ENCODE measurements at regions not wholly inside any gene's neighbourhood (a gene's known extent, or its start where the extent isn't known, plus 50 kb on each side); places are given as distances from the start of the nearest gene placed in this dataset.

DNA sequence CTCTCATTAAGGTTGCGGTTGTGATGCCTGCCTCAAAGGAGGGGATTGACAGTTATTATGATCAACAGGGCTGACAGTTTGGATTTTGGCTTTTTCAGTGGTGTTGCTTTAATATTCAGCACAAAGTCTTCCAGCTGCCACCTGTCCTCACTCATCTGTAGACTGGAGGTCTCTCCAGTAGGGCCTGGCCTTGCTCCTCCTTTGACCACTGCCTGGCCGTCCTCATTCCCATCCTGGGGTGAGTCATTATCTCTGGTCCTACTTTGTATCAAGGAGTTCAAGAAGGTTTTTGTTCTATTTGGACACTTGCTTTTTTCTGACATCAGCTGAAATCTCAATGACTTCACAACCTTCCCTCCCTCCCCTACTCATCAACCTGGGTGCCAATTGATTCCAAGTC is 95.1 kb upstream of the ZPLD1 start:
- TF ChIP-seq, protein P1, sequence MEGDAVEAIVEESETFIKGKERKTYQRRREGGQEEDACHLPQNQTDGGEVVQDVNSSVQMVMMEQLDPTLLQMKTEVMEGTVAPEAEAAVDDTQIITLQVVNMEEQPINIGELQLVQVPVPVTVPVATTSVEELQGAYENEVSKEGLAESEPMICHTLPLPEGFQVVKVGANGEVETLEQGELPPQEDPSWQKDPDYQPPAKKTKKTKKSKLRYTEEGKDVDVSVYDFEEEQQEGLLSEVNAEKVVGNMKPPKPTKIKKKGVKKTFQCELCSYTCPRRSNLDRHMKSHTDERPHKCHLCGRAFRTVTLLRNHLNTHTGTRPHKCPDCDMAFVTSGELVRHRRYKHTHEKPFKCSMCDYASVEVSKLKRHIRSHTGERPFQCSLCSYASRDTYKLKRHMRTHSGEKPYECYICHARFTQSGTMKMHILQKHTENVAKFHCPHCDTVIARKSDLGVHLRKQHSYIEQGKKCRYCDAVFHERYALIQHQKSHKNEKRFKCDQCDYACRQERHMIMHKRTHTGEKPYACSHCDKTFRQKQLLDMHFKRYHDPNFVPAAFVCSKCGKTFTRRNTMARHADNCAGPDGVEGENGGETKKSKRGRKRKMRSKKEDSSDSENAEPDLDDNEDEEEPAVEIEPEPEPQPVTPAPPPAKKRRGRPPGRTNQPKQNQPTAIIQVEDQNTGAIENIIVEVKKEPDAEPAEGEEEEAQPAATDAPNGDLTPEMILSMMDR (IDR thresholded peaks at IDR 0.05) = no peak
- no peak for TF ChIP-seq ZFX (IDR thresholded peaks at IDR 0.05; ENCODE audit: borderline replicate concordance)
